GM23338 (cell line): ENCODE measurements at regions not wholly inside any gene's neighbourhood (a gene's known extent, or its start where the extent isn't known, plus 50 kb on each side); places are given as distances from the start of the nearest gene placed in this dataset.

ENCODE experiments used
- ATAC-seq: fragments of 200-7000 bp; cut with Tn5 transposase; 3 replicates; pipeline ENCODE4 v1.9.1; 2020
- DNase-seq: peaks from one replicate; pipeline ENCODE4 v3.0.0-alpha.2; 2015; ENCODE audit warnings: low spot score
- H2AFZ ChIP-seq: fragments of 200-600 bp; sonication (generic); 2 replicates; pipeline ENCODE4 v1.8.0; 2016; ENCODE audit warnings: antibody characterized with exemption, mild to moderate bottlenecking, moderate library complexity
- H3F3A ChIP-seq: fragments of 200-600 bp; sonication (generic); replicated peaks from 2 replicates; pipeline ENCODE4 v1.8.0; 2017; ENCODE audit warnings: antibody characterized with exemption, mixed run types, low read depth
- H3K27ac ChIP-seq: fragments of 200-600 bp; sonication (generic); 2 replicates; pipeline ENCODE4 v1.6.1; 2016; ENCODE audit warnings: low read depth
- H3K27me3 ChIP-seq: fragments of 200-600 bp; sonication (generic); 2 replicates; pipeline ENCODE4 v1.8.0; 2016; ENCODE audit warnings: mild to moderate bottlenecking, mixed run types, moderate library complexity; ENCODE audit not compliant: insufficient read depth
- H3K36me3 ChIP-seq: fragments of 200-600 bp; sonication (generic); 2 replicates; pipeline ENCODE4 v1.8.0; 2016; ENCODE audit warnings: mild to moderate bottlenecking; ENCODE audit not compliant: insufficient read depth
- H3K4me1 ChIP-seq: fragments of 200-600 bp; sonication (generic); 2 replicates; pipeline ENCODE4 v1.8.0; 2016; ENCODE audit warnings: mild to moderate bottlenecking, moderate library complexity; ENCODE audit not compliant: insufficient read depth
- H3K4me2 ChIP-seq: fragments of 200-600 bp; sonication (generic); 2 replicates; pipeline ENCODE4 v1.7.1; 2017; ENCODE audit warnings: mixed run types
- H3K4me3 ChIP-seq: fragments of 200-600 bp; sonication (generic); 2 replicates; pipeline ENCODE4 v1.6.1; 2016; ENCODE audit warnings: mixed run types
- H3K79me2 ChIP-seq: fragments of 200-600 bp; sonication (generic); replicated peaks from 2 replicates; pipeline ENCODE4 v1.8.0; 2017; ENCODE audit warnings: mild to moderate bottlenecking; ENCODE audit not compliant: insufficient read depth
- H3K9me2 ChIP-seq: fragments of 200-600 bp; sonication (generic); 2 replicates; pipeline ENCODE4 v1.8.0; 2017; ENCODE audit not compliant: insufficient read depth
- H4K20me1 ChIP-seq: fragments of 200-600 bp; sonication (generic); replicated peaks from 2 replicates; pipeline ENCODE4 v1.8.0; 2017; ENCODE audit warnings: mild to moderate bottlenecking; ENCODE audit not compliant: insufficient read depth
- H3K27ac Mint-ChIP-seq: 2 replicates; pipeline ENCODE4 v1.8.0; 2020; ENCODE audit warnings: inconsistent platforms, mild to moderate bottlenecking, moderate library complexity, mixed read lengths
- H3K27me3 Mint-ChIP-seq: 3 replicates; pipeline ENCODE4 v1.8.0; 2022; ENCODE audit warnings: low read depth, mild to moderate bottlenecking, moderate library complexity, mixed read lengths, inconsistent platforms; ENCODE audit not compliant: insufficient read depth, poor library complexity
- H3K36me3 Mint-ChIP-seq: 3 replicates; pipeline ENCODE4 v1.8.0; 2021; ENCODE audit warnings: low read depth, mild to moderate bottlenecking, inconsistent platforms, moderate library complexity, mixed read lengths
- H3K4me1 Mint-ChIP-seq: 3 replicates; pipeline ENCODE4 v1.8.0; 2020; ENCODE audit warnings: mild to moderate bottlenecking, inconsistent platforms, mixed read lengths
- H3K4me3 Mint-ChIP-seq: 3 replicates; pipeline ENCODE4 v1.8.0; 2021; ENCODE audit warnings: moderate library complexity, mild to moderate bottlenecking, inconsistent platforms, mixed read lengths
- H3K9me3 Mint-ChIP-seq: 3 replicates; pipeline ENCODE4 v1.8.0; 2020; ENCODE audit warnings: moderate library complexity, mild to moderate bottlenecking, inconsistent platforms, mixed read lengths
- CREB1 ChIP-seq: fragments of 250-450 bp; sonication (Bioruptor Pico); IDR thresholded peaks from 2 replicates; pipeline ENCODE4 v1.5.0; 2020; ENCODE audit warnings: low read depth, mild to moderate bottlenecking, moderate library complexity
- EZH2 ChIP-seq: fragments of 200-600 bp; sonication (generic); IDR thresholded peaks from one replicate; pipeline ENCODE4 v1.8.0; 2017; ENCODE audit warnings: antibody characterized with exemption, mild to moderate bottlenecking, low read depth; ENCODE audit not compliant: unreplicated experiment
- NANOG ChIP-seq: IDR thresholded peaks from 2 replicates; pipeline ENCODE4 v1.6.1; 2016; ENCODE audit warnings: antibody characterized with exemption, borderline replicate concordance
- POLR2AphosphoS5 ChIP-seq: IDR thresholded peaks from 2 replicates; pipeline ENCODE4 v1.6.1; 2016; ENCODE audit warnings: antibody characterized with exemption, low read depth
- STAT1 ChIP-seq: IDR thresholded peaks from one replicate; pipeline ENCODE4 v1.6.1; 2016; ENCODE audit warnings: antibody characterized with exemption; ENCODE audit not compliant: unreplicated experiment
- ZNF114 ChIP-seq: fragments of 250-450 bp; sonication (Bioruptor Pico); IDR thresholded peaks from 2 replicates; pipeline ENCODE4 v1.5.0; 2020; ENCODE audit warnings: mild to moderate bottlenecking, moderate library complexity
- ZNF331 ChIP-seq: fragments of 250-450 bp; sonication (Bioruptor Pico); IDR thresholded peaks from 2 replicates; pipeline ENCODE4 v1.5.0; 2020; ENCODE audit warnings: low read depth, mild to moderate bottlenecking, moderate library complexity
- TF ChIP-seq, protein P1 (sequence below): fragments of 250-450 bp; sonication (Bioruptor Pico); IDR thresholded peaks from 2 replicates; pipeline ENCODE4 v1.5.0; 2020; ENCODE audit warnings: mild to moderate bottlenecking, moderate library complexity
- TF ChIP-seq, protein P2 (sequence below): IDR thresholded peaks from 2 replicates; pipeline ENCODE4 v1.6.1; 2016; ENCODE audit warnings: antibody characterized with exemption
- TF ChIP-seq, protein P3 (sequence below), 2 experiments: fragments of 200-600 bp in 1 of 2; sonication (generic) in 1 of 2; conservative IDR thresholded peaks; 2 replicates each; pipeline versions ENCODE4 v1.5.1 to v1.6.1; 2016 to 2017; ENCODE audit warnings: antibody characterized with exemption in 2 of 2, low read depth in 2 of 2, mild to moderate bottlenecking in 2 of 2, moderate library complexity in 1 of 2

DNA sequence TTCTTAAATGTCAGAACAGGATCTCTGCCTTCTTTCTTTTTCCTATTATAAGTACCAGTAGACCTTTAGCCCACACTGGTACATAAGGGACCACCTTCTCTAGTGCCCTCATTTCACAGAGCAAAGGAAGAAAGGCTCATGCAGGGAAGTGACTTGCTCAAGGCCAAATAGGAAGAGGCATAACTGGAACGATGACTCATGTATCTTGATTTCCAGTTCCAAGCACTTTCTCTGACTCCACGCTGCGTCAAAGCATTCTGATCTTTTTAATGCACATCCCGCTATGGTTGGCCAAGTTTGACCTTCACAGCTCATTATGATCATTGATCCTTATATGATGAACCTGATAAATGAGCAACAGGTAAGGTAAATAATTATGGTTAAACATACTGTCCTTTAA lies 542.0 kb downstream of the GBA3 start (continued):
- TF ChIP-seq, protein P1, sequence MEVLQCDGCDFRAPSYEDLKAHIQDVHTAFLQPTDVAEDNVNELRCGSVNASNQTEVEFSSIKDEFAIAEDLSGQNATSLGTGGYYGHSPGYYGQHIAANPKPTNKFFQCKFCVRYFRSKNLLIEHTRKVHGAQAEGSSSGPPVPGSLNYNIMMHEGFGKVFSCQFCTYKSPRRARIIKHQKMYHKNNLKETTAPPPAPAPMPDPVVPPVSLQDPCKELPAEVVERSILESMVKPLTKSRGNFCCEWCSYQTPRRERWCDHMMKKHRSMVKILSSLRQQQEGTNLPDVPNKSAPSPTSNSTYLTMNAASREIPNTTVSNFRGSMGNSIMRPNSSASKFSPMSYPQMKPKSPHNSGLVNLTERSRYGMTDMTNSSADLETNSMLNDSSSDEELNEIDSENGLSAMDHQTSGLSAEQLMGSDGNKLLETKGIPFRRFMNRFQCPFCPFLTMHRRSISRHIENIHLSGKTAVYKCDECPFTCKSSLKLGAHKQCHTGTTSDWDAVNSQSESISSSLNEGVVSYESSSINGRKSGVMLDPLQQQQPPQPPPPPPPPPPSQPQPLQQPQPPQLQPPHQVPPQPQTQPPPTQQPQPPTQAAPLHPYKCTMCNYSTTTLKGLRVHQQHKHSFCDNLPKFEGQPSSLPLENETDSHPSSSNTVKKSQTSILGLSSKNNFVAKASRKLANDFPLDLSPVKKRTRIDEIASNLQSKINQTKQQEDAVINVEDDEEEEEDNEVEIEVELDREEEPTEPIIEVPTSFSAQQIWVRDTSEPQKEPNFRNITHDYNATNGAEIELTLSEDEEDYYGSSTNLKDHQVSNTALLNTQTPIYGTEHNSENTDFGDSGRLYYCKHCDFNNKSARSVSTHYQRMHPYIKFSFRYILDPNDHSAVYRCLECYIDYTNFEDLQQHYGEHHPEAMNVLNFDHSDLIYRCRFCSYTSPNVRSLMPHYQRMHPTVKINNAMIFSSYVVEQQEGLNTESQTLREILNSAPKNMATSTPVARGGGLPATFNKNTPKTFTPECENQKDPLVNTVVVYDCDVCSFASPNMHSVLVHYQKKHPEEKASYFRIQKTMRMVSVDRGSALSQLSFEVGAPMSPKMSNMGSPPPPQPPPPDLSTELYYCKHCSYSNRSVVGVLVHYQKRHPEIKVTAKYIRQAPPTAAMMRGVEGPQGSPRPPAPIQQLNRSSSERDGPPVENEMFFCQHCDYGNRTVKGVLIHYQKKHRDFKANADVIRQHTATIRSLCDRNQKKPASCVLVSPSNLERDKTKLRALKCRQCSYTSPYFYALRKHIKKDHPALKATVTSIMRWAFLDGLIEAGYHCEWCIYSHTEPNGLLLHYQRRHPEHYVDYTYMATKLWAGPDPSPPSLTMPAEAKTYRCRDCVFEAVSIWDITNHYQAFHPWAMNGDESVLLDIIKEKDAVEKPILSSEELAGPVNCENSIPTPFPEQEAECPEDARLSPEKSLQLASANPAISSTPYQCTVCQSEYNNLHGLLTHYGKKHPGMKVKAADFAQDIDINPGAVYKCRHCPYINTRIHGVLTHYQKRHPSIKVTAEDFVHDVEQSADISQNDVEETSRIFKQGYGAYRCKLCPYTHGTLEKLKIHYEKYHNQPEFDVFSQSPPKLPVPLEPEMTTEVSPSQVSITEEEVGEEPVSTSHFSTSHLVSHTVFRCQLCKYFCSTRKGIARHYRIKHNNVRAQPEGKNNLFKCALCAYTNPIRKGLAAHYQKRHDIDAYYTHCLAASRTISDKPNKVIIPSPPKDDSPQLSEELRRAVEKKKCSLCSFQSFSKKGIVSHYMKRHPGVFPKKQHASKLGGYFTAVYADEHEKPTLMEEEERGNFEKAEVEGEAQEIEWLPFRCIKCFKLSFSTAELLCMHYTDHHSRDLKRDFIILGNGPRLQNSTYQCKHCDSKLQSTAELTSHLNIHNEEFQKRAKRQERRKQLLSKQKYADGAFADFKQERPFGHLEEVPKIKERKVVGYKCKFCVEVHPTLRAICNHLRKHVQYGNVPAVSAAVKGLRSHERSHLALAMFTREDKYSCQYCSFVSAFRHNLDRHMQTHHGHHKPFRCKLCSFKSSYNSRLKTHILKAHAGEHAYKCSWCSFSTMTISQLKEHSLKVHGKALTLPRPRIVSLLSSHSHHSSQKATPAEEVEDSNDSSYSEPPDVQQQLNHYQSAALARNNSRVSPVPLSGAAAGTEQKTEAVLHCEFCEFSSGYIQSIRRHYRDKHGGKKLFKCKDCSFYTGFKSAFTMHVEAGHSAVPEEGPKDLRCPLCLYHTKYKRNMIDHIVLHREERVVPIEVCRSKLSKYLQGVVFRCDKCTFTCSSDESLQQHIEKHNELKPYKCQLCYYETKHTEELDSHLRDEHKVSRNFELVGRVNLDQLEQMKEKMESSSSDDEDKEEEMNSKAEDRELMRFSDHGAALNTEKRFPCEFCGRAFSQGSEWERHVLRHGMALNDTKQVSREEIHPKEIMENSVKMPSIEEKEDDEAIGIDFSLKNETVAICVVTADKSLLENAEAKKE (CRISPR knock-in tag) = no peak
- TF ChIP-seq NANOG (no peak), ZNF114 (CRISPR knock-in tag) (no peak), EZH2 (no peak), CREB1 (CRISPR knock-in tag) (no peak), ZNF331 (no peak)
- TF ChIP-seq, protein P2, sequence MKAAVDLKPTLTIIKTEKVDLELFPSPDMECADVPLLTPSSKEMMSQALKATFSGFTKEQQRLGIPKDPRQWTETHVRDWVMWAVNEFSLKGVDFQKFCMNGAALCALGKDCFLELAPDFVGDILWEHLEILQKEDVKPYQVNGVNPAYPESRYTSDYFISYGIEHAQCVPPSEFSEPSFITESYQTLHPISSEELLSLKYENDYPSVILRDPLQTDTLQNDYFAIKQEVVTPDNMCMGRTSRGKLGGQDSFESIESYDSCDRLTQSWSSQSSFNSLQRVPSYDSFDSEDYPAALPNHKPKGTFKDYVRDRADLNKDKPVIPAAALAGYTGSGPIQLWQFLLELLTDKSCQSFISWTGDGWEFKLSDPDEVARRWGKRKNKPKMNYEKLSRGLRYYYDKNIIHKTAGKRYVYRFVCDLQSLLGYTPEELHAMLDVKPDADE = no peak

DNA sequence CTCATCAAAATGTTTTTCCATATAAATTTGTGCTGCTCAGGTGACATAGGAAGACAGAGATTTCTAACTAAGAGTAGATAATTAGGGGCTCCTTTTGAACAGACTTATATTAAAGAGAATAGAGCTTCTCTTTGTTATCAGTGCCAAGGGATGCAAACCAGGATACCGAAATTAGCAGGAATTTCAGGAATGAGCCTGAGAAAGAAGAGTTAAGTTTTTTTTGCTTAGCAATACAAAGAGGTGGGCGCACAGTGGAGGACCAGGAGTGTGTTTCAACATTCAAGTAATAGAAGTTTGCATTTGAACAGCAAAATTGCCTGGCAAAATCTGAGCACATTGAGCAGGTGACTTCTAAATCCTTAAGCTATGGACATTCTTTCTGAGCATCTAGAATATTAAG lies 541.3 kb downstream of the GBA3 start:
- Mint-ChIP-seq H3K9me3 (no peaks in the 10 kb centered on the region), H3K4me1 (peaks cover 20% of the 10 kb centered on the region), H3K36me3 (no peaks in the 10 kb centered on the region), H3K4me3 (no peak overlapping the region), H3K27ac (0 out of 2 replicates have a peak overlapping the region, but pooled peaks have one; percentile 27), H3K27me3 (no peaks in the 10 kb centered on the region)
- Histone ChIP-seq H3K36me3 (no peaks in the 10 kb centered on the region), H3K4me2 (0 out of 2 replicates have a peak overlapping the region, but pooled peaks have one; percentile 5), H3K27me3 (no peaks in the 10 kb centered on the region), H3K79me2 (no peaks in the 10 kb centered on the region), H3F3A (no peaks in the 10 kb centered on the region), H3K9me2 (no peaks in the 10 kb centered on the region), H2AFZ (no peak overlapping the region), H3K27ac (peak overlapping the region; percentile 84), H3K4me3 (no peak overlapping the region), H4K20me1 (no peaks in the 10 kb centered on the region), H3K4me1 (peaks cover 34% of the 10 kb centered on the region)
- ATAC-seq (peak; percentile 83), DNase-seq (peak; percentile 84)
- TF ChIP-seq STAT1 (no peak), EZH2 (no peak), NANOG (no peak), ZNF114 (CRISPR knock-in tag) (no peak), POLR2AphosphoS5 (no peak), CREB1 (CRISPR knock-in tag) (no peak)
- TF ChIP-seq, protein P3, sequence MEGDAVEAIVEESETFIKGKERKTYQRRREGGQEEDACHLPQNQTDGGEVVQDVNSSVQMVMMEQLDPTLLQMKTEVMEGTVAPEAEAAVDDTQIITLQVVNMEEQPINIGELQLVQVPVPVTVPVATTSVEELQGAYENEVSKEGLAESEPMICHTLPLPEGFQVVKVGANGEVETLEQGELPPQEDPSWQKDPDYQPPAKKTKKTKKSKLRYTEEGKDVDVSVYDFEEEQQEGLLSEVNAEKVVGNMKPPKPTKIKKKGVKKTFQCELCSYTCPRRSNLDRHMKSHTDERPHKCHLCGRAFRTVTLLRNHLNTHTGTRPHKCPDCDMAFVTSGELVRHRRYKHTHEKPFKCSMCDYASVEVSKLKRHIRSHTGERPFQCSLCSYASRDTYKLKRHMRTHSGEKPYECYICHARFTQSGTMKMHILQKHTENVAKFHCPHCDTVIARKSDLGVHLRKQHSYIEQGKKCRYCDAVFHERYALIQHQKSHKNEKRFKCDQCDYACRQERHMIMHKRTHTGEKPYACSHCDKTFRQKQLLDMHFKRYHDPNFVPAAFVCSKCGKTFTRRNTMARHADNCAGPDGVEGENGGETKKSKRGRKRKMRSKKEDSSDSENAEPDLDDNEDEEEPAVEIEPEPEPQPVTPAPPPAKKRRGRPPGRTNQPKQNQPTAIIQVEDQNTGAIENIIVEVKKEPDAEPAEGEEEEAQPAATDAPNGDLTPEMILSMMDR (conservative IDR thresholded peaks at IDR 0.05; ENCODE audit: low read depth in 2 of 2) = no peak
- TF ChIP-seq, protein P2 = no peak
